ENCODE measurements at regions not wholly inside any gene's neighbourhood (a gene's known extent, or its start where the extent isn't known, plus 50 kb on each side); places are given as distances from the start of the nearest gene placed in this dataset.

DNA sequence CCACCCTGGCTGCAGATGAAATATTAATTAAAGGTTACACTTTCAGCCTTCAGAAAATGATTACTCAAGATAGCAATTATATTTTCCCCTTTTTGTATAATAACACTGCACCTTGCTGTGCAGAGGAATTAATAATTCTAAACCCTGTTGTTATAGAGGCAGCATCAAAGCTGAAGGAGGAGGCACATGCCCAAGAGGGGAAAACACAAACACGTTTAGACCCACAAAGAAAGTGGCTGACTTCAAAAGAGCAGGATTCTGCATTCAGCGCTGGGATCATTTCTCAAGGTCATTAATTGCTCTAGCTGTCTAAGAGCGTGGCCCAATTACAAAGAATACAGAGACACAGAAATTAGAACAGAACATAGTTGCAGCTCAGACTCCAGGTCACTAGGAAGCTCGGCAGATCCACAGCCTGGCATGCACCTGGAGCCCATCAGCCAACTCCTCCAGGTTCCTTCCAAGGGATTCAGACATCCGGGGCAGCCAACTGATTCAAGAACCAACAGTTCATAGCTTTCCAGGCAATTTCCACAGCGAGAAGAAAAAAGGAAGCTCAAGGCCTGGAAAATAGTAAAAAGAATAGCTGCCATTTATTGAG lies 102.3 kb upstream of the ID2 start:
- POLR2A ChIA-PET: no interaction called here
- Histone ChIP-seq H3K9ac (ENCODE audit: low read length) (no peak overlapping the region), H3K79me2 (ENCODE audit: insufficient read depth, low read length) (no peaks in the 10 kb centered on the region), H3K9me2 (ENCODE audit: insufficient read depth) (no peaks in the 10 kb centered on the region), H2AFZ (ENCODE audit: low read depth, low read length, poor library complexity, severe bottlenecking) (no peak overlapping the region), H3K27me3 (ENCODE audit: insufficient read depth, low read length) (no peaks in the 10 kb centered on the region), H3K4me3 (replicated peaks in 1 of 2; ENCODE audit: low read depth in 1 of 2, low read length in 2 of 2) (no peak overlapping the region), H3K36me3 (ENCODE audit: control insufficient read depth in 1 of 2, insufficient read depth in 2 of 2, low read length in 2 of 2) (no peaks in the 10 kb centered on the region), H4K20me1 (ENCODE audit: insufficient read depth) (no peaks in the 10 kb centered on the region), H3K4me2 (ENCODE audit: low read length) (no peak overlapping the region), H3K27ac (ENCODE audit: low read depth, low read length) (no peak overlapping the region), H3K4me1 (ENCODE audit: control insufficient read depth in 1 of 2, insufficient read depth in 2 of 2, low read length in 2 of 2) (peaks cover 13 to 42% of the 10 kb centered on the region in 2 experiments), H3K9me3 (ENCODE audit: control insufficient read depth in 1 of 2, insufficient read depth in 1 of 2, low read depth in 1 of 2, low read length in 2 of 2) (no peaks in the 10 kb centered on the region)
- RAD21 ChIA-PET (ENCODE audit: low non-redundant PET in 1 of 2, low total read pairs in 2 of 2, uncharacterized antibody in 2 of 2, unreplicated experiment in 2 of 2): interaction anchor here in 1 of 2 experiments (0.6 kb wide), 1 partner anchor 102 kb away, joined by 5 read pairs; the partner anchor contains the start of gene ID2
- BruUV-seq (replicated peaks): no TSS peak
- ATAC-seq (no peak), DNase-seq (ENCODE audit: low read depth, low spot score) (no peak)
- intact Hi-C loops (cut with micrococcal nuclease): no loop called here
- CTCF ChIA-PET: no interaction called here
- TF ChIP-seq, protein P1, sequence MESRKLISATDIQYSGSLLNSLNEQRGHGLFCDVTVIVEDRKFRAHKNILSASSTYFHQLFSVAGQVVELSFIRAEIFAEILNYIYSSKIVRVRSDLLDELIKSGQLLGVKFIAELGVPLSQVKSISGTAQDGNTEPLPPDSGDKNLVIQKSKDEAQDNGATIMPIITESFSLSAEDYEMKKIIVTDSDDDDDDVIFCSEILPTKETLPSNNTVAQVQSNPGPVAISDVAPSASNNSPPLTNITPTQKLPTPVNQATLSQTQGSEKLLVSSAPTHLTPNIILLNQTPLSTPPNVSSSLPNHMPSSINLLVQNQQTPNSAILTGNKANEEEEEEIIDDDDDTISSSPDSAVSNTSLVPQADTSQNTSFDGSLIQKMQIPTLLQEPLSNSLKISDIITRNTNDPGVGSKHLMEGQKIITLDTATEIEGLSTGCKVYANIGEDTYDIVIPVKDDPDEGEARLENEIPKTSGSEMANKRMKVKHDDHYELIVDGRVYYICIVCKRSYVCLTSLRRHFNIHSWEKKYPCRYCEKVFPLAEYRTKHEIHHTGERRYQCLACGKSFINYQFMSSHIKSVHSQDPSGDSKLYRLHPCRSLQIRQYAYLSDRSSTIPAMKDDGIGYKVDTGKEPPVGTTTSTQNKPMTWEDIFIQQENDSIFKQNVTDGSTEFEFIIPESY (IDR thresholded peaks at IDR 0.05; ENCODE audit: extremely low read depth, insufficient replicate concordance, low read length): no peak
- TF ChIP-seq SIN3A (IDR thresholded peaks at IDR 0.05; ENCODE audit: low read depth) (no peak), TCF7L2 (IDR thresholded peaks at IDR 0.05; ENCODE audit: borderline replicate concordance, extremely low read depth, insufficient read depth, insufficient read length) (no peak), SRF (IDR thresholded peaks at IDR 0.05; ENCODE audit: low read depth) (no peak), FOSL1 (IDR thresholded peaks at IDR 0.05; ENCODE audit: low read depth) (no peak), CBX3 (IDR thresholded peaks at IDR 0.05; ENCODE audit: low read depth) (no peak), EZH2phosphoT487 (IDR thresholded peaks at IDR 0.05; ENCODE audit: borderline replicate concordance) (no peak), CEBPB (IDR thresholded peaks at IDR 0.05; ENCODE audit: low read depth) (no peak), EGR1 (IDR thresholded peaks at IDR 0.05; ENCODE audit: low read depth) (no peak), EZH2 (IDR thresholded peaks at IDR 0.05) (no peak), POLR2A (IDR thresholded peaks at IDR 0.05; ENCODE audit: borderline replicate concordance, extremely low read depth, insufficient read depth, insufficient read length) (no peak), JUND (IDR thresholded peaks at IDR 0.05) (no peak)
- TF ChIP-seq, protein P2, sequence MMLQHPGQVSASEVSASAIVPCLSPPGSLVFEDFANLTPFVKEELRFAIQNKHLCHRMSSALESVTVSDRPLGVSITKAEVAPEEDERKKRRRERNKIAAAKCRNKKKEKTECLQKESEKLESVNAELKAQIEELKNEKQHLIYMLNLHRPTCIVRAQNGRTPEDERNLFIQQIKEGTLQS (IDR thresholded peaks at IDR 0.05): no peak
- TF ChIP-seq, protein P3, sequence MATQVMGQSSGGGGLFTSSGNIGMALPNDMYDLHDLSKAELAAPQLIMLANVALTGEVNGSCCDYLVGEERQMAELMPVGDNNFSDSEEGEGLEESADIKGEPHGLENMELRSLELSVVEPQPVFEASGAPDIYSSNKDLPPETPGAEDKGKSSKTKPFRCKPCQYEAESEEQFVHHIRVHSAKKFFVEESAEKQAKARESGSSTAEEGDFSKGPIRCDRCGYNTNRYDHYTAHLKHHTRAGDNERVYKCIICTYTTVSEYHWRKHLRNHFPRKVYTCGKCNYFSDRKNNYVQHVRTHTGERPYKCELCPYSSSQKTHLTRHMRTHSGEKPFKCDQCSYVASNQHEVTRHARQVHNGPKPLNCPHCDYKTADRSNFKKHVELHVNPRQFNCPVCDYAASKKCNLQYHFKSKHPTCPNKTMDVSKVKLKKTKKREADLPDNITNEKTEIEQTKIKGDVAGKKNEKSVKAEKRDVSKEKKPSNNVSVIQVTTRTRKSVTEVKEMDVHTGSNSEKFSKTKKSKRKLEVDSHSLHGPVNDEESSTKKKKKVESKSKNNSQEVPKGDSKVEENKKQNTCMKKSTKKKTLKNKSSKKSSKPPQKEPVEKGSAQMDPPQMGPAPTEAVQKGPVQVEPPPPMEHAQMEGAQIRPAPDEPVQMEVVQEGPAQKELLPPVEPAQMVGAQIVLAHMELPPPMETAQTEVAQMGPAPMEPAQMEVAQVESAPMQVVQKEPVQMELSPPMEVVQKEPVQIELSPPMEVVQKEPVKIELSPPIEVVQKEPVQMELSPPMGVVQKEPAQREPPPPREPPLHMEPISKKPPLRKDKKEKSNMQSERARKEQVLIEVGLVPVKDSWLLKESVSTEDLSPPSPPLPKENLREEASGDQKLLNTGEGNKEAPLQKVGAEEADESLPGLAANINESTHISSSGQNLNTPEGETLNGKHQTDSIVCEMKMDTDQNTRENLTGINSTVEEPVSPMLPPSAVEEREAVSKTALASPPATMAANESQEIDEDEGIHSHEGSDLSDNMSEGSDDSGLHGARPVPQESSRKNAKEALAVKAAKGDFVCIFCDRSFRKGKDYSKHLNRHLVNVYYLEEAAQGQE (IDR thresholded peaks at IDR 0.05; ENCODE audit: low read depth): no peak
- TF ChIP-seq, protein P4, sequence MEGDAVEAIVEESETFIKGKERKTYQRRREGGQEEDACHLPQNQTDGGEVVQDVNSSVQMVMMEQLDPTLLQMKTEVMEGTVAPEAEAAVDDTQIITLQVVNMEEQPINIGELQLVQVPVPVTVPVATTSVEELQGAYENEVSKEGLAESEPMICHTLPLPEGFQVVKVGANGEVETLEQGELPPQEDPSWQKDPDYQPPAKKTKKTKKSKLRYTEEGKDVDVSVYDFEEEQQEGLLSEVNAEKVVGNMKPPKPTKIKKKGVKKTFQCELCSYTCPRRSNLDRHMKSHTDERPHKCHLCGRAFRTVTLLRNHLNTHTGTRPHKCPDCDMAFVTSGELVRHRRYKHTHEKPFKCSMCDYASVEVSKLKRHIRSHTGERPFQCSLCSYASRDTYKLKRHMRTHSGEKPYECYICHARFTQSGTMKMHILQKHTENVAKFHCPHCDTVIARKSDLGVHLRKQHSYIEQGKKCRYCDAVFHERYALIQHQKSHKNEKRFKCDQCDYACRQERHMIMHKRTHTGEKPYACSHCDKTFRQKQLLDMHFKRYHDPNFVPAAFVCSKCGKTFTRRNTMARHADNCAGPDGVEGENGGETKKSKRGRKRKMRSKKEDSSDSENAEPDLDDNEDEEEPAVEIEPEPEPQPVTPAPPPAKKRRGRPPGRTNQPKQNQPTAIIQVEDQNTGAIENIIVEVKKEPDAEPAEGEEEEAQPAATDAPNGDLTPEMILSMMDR (IDR thresholded peaks at IDR 0.05 in 2 of 3, conservative IDR thresholded peaks at IDR 0.05 in 1 of 3; ENCODE audit: borderline replicate concordance in 1 of 3, insufficient read depth in 1 of 3, low read depth in 2 of 3, low read length in 2 of 3): no peak
- TF ChIP-seq, protein P5, sequence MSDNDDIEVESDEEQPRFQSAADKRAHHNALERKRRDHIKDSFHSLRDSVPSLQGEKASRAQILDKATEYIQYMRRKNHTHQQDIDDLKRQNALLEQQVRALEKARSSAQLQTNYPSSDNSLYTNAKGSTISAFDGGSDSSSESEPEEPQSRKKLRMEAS (IDR thresholded peaks at IDR 0.05): no peak
